ENCODE measurements at regions not wholly inside any gene's neighbourhood (a gene's known extent, or its start where the extent isn't known, plus 50 kb on each side); places are given as distances from the start of the nearest gene placed in this dataset.
"Not testable (repeated sequence)": the region's sequence is repeated elsewhere in the genome, so short reads cannot be mapped to it uniquely, and the experiment has no call there.

DNA sequence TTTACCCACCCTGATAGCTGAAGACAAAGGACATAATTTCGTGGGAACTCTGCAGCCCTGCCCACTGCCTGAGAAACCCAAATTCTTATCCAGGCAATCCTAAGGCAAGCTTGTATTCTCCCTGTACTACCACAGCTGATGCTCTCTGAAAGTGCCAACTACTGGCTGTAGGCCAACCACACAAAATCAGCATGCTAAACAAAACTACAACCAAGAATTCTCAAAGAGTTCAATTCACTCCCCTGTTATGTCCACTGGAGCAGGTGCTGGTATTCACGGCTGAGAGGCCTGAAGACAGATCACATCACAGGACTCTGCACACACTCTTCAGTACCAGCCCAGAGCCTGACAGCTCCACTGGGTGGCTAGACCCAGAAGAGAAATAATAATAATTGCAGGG lies 375.9 kb upstream of the NDST4 start:
- H3K4me3 ChIP-seq (ENCODE audit: low read depth, low read length): no peak overlapping the region
- no peaks in the 10 kb centered on the region for H3K4me1 ChIP-seq (ENCODE audit: control insufficient read depth, insufficient read depth, low read length, unreplicated experiment)
- no peak overlapping the region for H2AFZ ChIP-seq (ENCODE audit: low read length, unreplicated experiment)
- H3K27me3 ChIP-seq (ENCODE audit: insufficient read depth, low read length): no peaks in the 10 kb centered on the region
- no peak overlapping the region for H3K27ac ChIP-seq (ENCODE audit: low read depth, low read length)
- H3K36me3 ChIP-seq (ENCODE audit: insufficient read depth, low read length): no peaks in the 10 kb centered on the region
- no peaks in the 10 kb centered on the region for H3K79me2 ChIP-seq (ENCODE audit: control insufficient read depth, insufficient read depth, low read length, unreplicated experiment)

DNA sequence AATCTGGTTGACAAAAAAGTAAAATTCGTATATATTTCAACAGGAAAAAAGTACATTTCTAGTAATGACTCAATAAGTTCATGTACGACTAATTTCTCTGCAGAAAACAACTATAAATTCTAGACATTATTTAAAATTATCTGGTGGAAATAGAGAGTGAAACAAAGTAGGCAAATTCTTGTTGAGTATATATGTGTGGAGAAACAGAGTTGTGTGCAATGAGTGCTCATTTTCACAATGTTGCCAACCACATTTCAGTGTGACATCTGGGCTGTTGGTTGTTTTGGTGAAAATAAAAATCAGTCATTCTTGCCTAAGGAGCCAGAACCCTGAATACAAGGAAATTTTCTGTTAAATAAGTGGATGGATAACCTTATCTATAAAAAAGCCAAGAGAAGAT lies 372.0 kb upstream of the NDST4 start:
- no peaks in the 10 kb centered on the region for H3K4me1 ChIP-seq (ENCODE audit: control insufficient read depth, insufficient read depth, low read length, unreplicated experiment)
- no peaks in the 10 kb centered on the region for H3K79me2 ChIP-seq (ENCODE audit: control insufficient read depth, insufficient read depth, low read length, unreplicated experiment)
- H3K27ac ChIP-seq (ENCODE audit: low read depth, low read length): no peak overlapping the region
- no peak overlapping the region for H2AFZ ChIP-seq (ENCODE audit: low read length, unreplicated experiment)
- H3K4me3 ChIP-seq (ENCODE audit: low read depth, low read length): no peak overlapping the region
- no peaks in the 10 kb centered on the region for H3K36me3 ChIP-seq (ENCODE audit: insufficient read depth, low read length)
- H3K27me3 ChIP-seq (ENCODE audit: insufficient read depth, low read length): no peaks in the 10 kb centered on the region

DNA sequence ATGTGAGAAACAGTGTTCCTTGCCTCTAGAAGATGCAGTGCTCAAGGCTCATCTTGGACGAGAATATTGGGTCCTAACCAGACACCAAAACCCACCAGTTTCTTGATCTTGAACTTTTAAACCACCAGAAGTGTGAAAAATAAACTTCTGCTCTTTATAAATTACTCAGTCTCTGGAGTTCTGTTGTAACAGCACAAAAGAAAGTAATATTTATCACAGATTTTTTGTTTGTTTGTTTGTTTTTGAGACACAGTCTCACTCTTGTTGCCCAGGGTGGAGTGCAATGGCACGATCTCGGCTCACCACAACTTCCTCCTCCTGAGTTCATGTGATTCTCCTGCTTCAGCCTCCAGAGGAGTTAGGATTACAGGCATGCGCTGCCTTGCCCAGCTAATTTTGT lies 371.1 kb upstream of the NDST4 start:
- no peak overlapping the region for H3K27ac ChIP-seq (ENCODE audit: low read depth, low read length)
- H3K4me3 ChIP-seq (ENCODE audit: low read depth, low read length): no peak overlapping the region
- H3K4me1 ChIP-seq (ENCODE audit: control insufficient read depth, insufficient read depth, low read length, unreplicated experiment): no peaks in the 10 kb centered on the region
- H3K36me3 ChIP-seq (ENCODE audit: insufficient read depth, low read length): no peaks in the 10 kb centered on the region
- no peaks in the 10 kb centered on the region for H3K27me3 ChIP-seq (ENCODE audit: insufficient read depth, low read length)
- no peaks in the 10 kb centered on the region for H3K79me2 ChIP-seq (ENCODE audit: control insufficient read depth, insufficient read depth, low read length, unreplicated experiment)
- no peak overlapping the region for H2AFZ ChIP-seq (ENCODE audit: low read length, unreplicated experiment)

DNA sequence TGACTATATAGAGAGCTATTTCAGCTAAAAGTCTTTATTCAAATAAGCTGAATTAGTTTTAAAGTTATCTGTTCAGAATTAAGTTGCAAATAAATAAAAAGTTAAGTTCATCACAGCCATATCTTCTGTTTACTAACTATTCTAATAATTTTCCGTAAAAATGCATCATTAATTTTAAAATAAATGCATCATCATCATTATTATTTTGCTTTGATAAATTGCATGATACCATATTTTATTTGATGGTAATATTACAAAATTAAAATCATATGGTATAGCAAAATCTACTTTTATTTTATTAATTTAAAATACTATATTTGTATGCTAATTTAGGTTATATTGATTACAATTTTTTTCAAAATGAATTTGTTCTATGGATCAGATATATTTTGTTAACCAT lies 357.3 kb upstream of the NDST4 start:
- Histone ChIP-seq H3K27me3 (ENCODE audit: insufficient read depth, low read length) (no peaks in the 10 kb centered on the region), H3K36me3 (ENCODE audit: insufficient read depth, low read length) (no peaks in the 10 kb centered on the region), H2AFZ (ENCODE audit: low read length, unreplicated experiment) (no peak overlapping the region), H3K4me1 (ENCODE audit: control insufficient read depth, insufficient read depth, low read length, unreplicated experiment) (no peaks in the 10 kb centered on the region), H3K4me3 (ENCODE audit: low read depth, low read length) (no peak overlapping the region), H3K27ac (ENCODE audit: low read depth, low read length) (no peak overlapping the region), H3K79me2 (ENCODE audit: control insufficient read depth, insufficient read depth, low read length, unreplicated experiment) (no peaks in the 10 kb centered on the region)

DNA sequence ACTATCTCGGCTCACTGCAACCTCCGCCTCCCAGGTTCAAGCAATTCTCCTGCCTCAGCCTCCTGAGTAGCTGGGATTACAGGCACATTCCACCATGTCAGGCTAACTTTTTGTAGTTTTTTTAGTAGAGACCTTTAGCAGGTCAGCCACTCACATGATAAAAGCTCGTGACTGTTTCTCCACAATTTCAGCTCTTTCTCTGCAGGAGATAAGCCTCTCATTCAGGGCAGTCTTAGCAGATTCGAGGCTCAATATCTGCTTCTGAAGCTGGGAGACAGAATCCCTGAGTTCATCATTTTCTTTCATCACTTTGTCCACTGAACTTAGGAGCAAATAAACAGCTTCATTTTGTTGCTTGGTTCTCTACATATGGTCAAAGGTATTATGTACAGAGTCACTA lies 345.9 kb upstream of the NDST4 start:
- not testable (repeated sequence) for H3K36me3 ChIP-seq (ENCODE audit: insufficient read depth, low read length); H3K79me2 ChIP-seq (ENCODE audit: control insufficient read depth, insufficient read depth, low read length, unreplicated experiment); H3K4me1 ChIP-seq (ENCODE audit: control insufficient read depth, insufficient read depth, low read length, unreplicated experiment); H3K27me3 ChIP-seq (ENCODE audit: insufficient read depth, low read length); H3K27ac ChIP-seq (ENCODE audit: low read depth, low read length); H2AFZ ChIP-seq (ENCODE audit: low read length, unreplicated experiment); H3K4me3 ChIP-seq (ENCODE audit: low read depth, low read length)

DNA sequence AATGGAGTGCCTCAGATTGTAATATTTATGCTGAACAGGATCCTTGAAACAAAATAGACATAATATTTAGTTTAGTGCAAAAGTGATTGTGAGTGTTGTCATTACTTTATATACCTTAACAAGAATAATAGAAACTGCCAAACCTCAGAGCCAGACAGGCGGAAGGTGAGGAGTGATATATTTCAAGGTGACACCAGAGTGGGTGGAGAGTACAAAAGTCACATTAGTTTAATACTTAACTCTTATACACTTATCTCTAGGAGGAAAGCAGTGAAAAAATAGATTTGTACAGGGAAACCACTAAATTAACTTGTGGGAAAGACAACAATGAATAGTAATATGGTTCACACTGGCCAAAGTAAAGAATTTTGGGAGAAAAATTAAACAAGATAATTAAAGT lies 342.8 kb upstream of the NDST4 start:
- no peaks in the 10 kb centered on the region for H3K36me3 ChIP-seq (ENCODE audit: insufficient read depth, low read length)
- no peaks in the 10 kb centered on the region for H3K27me3 ChIP-seq (ENCODE audit: insufficient read depth, low read length)
- no peak overlapping the region for H3K27ac ChIP-seq (ENCODE audit: low read depth, low read length)
- no peaks in the 10 kb centered on the region for H3K79me2 ChIP-seq (ENCODE audit: control insufficient read depth, insufficient read depth, low read length, unreplicated experiment)
- no peaks in the 10 kb centered on the region for H3K4me1 ChIP-seq (ENCODE audit: control insufficient read depth, insufficient read depth, low read length, unreplicated experiment)
- H3K4me3 ChIP-seq (ENCODE audit: low read depth, low read length): no peak overlapping the region
- no peak overlapping the region for H2AFZ ChIP-seq (ENCODE audit: low read length, unreplicated experiment)

DNA sequence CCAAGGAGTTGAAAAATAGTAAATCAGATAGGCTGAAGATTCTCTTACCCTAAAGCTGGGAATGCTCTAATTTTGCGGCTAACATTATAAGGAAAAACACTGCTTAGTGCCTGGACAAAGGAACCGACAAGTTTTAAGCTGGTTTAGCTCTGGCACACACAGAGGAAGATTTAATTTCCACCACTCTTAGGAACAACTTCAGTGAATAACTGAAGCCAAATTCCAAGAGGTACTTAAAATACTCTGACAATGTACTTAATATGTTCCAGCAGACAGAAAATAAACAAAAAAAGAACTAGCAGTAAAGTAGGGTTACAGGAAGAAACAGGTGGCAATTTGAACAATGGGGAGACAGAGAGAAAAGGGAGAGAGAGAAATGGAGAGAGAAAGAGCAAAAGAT lies 340.8 kb upstream of the NDST4 start:
- Histone ChIP-seq H3K36me3 (ENCODE audit: insufficient read depth, low read length) (no peaks in the 10 kb centered on the region), H3K27ac (ENCODE audit: low read depth, low read length) (no peak overlapping the region), H2AFZ (ENCODE audit: low read length, unreplicated experiment) (no peak overlapping the region), H3K4me3 (ENCODE audit: low read depth, low read length) (no peak overlapping the region), H3K27me3 (ENCODE audit: insufficient read depth, low read length) (no peaks in the 10 kb centered on the region), H3K4me1 (ENCODE audit: control insufficient read depth, insufficient read depth, low read length, unreplicated experiment) (no peaks in the 10 kb centered on the region), H3K79me2 (ENCODE audit: control insufficient read depth, insufficient read depth, low read length, unreplicated experiment) (no peaks in the 10 kb centered on the region)

DNA sequence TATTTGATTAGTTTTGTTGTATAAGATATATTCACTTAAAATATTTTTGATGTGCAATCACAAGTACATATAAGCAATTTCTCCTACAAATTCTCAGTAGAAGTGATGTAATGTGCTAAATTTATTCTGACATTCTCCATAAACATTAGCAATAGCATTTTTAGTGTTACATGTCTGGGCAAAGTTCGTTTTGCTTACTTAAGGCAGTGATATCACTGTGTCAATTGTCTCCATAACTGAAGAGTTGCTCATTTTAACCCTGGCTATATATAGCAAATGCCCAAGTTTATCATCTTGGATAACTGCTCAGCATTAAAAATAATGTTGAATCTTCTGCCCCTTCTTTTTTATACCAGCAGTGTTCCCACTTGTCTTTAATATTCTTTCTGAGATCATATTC lies 340.0 kb upstream of the NDST4 start:
- no peaks in the 10 kb centered on the region for H3K79me2 ChIP-seq (ENCODE audit: control insufficient read depth, insufficient read depth, low read length, unreplicated experiment)

DNA sequence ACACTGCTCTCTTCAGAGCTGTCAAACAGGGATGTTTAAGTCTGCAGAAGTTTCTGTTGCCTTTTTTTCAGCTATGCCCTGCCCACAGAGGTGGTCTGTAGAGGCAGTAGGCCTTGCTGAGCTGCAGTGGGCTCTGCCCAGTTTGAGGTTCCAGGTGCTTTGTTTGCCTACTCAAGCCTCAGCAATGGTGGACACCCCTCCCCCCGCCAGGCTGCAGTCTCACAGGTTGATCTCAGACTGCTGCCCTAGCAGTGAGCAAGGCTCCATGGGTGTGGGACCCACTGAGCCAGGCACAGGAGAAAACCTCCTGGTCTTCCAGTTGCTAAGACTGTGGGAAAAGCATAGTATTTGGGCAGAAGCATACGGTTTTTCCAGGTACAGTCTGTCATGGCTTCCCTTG lies 338.8 kb upstream of the NDST4 start:
- not testable (repeated sequence) for H3K27ac ChIP-seq (ENCODE audit: low read depth, low read length); H3K4me1 ChIP-seq (ENCODE audit: control insufficient read depth, insufficient read depth, low read length, unreplicated experiment)

More for the DNA sequence above, 340.0 kb upstream of the NDST4 start:
- no peaks in the 10 kb centered on the region for H3K4me1 ChIP-seq (ENCODE audit: control insufficient read depth, insufficient read depth, low read length, unreplicated experiment)
- H2AFZ ChIP-seq (ENCODE audit: low read length, unreplicated experiment): no peak overlapping the region
- H3K36me3 ChIP-seq (ENCODE audit: insufficient read depth, low read length): no peaks in the 10 kb centered on the region
- H3K27me3 ChIP-seq (ENCODE audit: insufficient read depth, low read length): no peaks in the 10 kb centered on the region
- H3K27ac ChIP-seq (ENCODE audit: low read depth, low read length): no peak overlapping the region
- no peak overlapping the region for H3K4me3 ChIP-seq (ENCODE audit: low read depth, low read length)

DNA sequence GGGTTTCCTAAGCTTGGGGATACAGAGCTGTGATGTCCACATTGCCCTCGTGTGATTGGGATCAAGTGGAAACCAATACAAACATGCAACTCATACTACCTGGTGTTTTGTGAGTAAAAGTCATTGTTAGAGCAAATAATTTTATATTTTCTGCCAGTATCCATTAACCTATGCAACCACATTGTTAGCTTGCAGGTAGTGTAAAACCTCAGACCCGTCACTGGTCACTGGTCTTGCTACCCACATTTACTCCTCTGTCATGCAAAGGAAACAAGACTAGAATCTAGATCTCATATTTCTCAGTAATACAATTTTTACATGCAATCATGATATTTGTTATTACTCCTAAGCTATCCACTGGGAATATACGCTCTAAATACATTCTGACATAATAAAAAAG lies 324.3 kb upstream of the NDST4 start:
- H3K4me3 ChIP-seq (ENCODE audit: low read depth, low read length): no peak overlapping the region
- H3K36me3 ChIP-seq (ENCODE audit: insufficient read depth, low read length): no peaks in the 10 kb centered on the region
- H3K27ac ChIP-seq (ENCODE audit: low read depth, low read length): no peak overlapping the region
- no peaks in the 10 kb centered on the region for H3K4me1 ChIP-seq (ENCODE audit: control insufficient read depth, insufficient read depth, low read length, unreplicated experiment)
- H3K79me2 ChIP-seq (ENCODE audit: control insufficient read depth, insufficient read depth, low read length, unreplicated experiment): no peaks in the 10 kb centered on the region
- H2AFZ ChIP-seq (ENCODE audit: low read length, unreplicated experiment): no peak overlapping the region
- H3K27me3 ChIP-seq (ENCODE audit: insufficient read depth, low read length): no peaks in the 10 kb centered on the region

More for the DNA sequence above, 338.8 kb upstream of the NDST4 start:
- not testable (repeated sequence) for H3K36me3 ChIP-seq (ENCODE audit: insufficient read depth, low read length); H2AFZ ChIP-seq (ENCODE audit: low read length, unreplicated experiment); H3K27me3 ChIP-seq (ENCODE audit: insufficient read depth, low read length); H3K4me3 ChIP-seq (ENCODE audit: low read depth, low read length); H3K79me2 ChIP-seq (ENCODE audit: control insufficient read depth, insufficient read depth, low read length, unreplicated experiment)

DNA sequence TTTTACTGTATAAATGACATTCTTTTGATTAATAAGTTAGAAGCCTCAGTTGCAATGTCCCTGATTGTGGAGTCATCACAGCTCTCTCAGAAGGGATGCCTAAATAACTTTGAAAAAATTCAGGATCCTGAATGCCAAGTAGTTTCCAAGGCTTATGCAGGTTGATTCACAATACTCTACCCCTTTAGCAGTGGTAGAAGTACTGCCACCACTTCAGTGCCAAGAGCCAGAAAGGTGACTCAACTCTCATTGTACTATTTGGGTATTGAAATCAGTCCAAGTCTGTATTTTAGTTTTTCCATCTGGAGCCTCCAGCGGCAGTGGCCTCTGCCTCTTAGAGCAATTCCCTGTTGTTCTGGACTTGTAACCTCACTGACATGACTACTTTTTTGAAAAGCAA lies 320.1 kb upstream of the NDST4 start:
- Histone ChIP-seq H3K27ac (ENCODE audit: low read depth, low read length) (no peak overlapping the region), H3K4me1 (ENCODE audit: control insufficient read depth, insufficient read depth, low read length, unreplicated experiment) (no peaks in the 10 kb centered on the region), H3K4me3 (ENCODE audit: low read depth, low read length) (no peak overlapping the region), H3K79me2 (ENCODE audit: control insufficient read depth, insufficient read depth, low read length, unreplicated experiment) (no peaks in the 10 kb centered on the region), H3K27me3 (ENCODE audit: insufficient read depth, low read length) (no peaks in the 10 kb centered on the region), H2AFZ (ENCODE audit: low read length, unreplicated experiment) (no peak overlapping the region), H3K36me3 (ENCODE audit: insufficient read depth, low read length) (no peaks in the 10 kb centered on the region)

DNA sequence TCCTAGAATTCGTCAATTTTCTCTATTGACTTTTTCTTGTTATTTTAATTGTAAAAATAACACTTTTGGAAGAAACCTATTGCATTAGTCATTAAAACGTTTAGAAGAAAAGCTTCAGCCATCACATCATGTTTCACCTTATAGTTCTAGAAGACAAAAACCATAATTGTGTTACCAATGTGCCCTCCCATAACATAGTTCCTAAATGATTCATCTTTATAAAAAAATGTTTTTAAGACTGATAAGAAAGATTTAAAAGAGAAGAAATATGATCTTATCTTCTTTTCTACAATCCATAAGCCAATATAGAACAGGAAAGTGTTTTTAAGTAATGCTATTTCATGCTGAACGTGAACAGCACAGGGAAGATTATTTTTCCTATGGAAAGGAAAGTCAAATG lies 316.6 kb upstream of the NDST4 start:
- Histone ChIP-seq H3K36me3 (ENCODE audit: insufficient read depth, low read length) (no peaks in the 10 kb centered on the region), H3K4me3 (ENCODE audit: low read depth, low read length) (no peak overlapping the region), H3K27ac (ENCODE audit: low read depth, low read length) (no peak overlapping the region)

More for the DNA sequence above, 316.6 kb upstream of the NDST4 start:
- Histone ChIP-seq H3K4me1 (ENCODE audit: control insufficient read depth, insufficient read depth, low read length, unreplicated experiment) (no peaks in the 10 kb centered on the region), H3K79me2 (ENCODE audit: control insufficient read depth, insufficient read depth, low read length, unreplicated experiment) (no peaks in the 10 kb centered on the region), H2AFZ (ENCODE audit: low read length, unreplicated experiment) (no peak overlapping the region), H3K27me3 (ENCODE audit: insufficient read depth, low read length) (no peaks in the 10 kb centered on the region)

All from ACC112 (cell line).